HG02840 (cell line): ENCODE measurements at regions not wholly inside any gene's neighbourhood (a gene's known extent, or its start where the extent isn't known, plus 50 kb on each side); places are given as distances from the start of the nearest gene placed in this dataset.

ENCODE experiments used
- ATAC-seq: cut with Tn5 transposase; IDR thresholded peaks from one replicate; pipeline ENCODE4 v1.9.1; 2021; ENCODE audit warnings: mild to moderate bottlenecking, moderate library complexity, moderate number of reproducible peaks; ENCODE audit not compliant: unreplicated experiment, low FRiP score

GRCh38 chr4:23741681-23742191, 148.1 kb downstream of the PPARGC1A start:
- no peak for ATAC-seq

- no peak for ATAC-seq
Observed at GRCh38 chr4:23737571-23737970, 152.3 kb downstream of the PPARGC1A start.

DNA sequence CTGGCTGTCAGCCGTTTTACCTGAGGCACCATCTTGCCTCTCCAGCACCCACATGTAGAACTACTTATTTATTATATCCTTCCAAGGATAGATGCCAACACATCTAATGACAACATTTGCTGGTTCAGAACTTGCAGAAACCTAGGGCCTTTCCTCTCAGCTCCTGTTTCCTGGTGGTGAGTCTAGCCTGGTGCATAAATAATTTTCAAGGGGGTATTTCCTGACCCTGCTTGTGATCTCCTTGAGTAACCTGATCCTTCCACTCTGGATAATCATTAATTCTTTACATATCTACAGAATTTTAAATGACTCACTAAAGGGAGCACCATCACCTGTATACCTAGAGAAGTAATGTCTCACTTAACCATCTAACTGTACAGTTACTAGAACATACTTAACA, 153.4 kb downstream of the PPARGC1A start:
- no peak for ATAC-seq

GRCh38 chr4:23734000-23734399, 155.8 kb downstream of the PPARGC1A start:
- no peak for ATAC-seq

DNA sequence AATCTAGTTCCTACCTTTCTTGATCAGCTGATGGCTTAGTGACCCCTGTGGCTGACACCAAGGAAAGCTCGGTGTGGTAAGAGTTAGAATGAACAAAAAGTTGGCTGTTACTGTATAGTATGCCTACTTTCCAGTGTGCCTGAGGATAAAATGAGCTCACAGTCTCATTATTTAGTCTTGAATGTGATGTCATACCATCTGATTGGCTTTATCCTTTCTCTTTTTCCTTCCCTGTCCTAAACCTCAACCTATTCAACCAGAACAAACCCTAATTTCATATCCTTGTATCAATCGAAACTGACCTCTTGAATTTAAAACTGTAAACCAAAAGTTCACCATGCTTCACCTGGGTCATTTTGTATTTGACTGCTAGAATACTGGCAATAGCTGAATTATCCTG, 156.4 kb downstream of the PPARGC1A start:
- ATAC-seq = no peak

DNA sequence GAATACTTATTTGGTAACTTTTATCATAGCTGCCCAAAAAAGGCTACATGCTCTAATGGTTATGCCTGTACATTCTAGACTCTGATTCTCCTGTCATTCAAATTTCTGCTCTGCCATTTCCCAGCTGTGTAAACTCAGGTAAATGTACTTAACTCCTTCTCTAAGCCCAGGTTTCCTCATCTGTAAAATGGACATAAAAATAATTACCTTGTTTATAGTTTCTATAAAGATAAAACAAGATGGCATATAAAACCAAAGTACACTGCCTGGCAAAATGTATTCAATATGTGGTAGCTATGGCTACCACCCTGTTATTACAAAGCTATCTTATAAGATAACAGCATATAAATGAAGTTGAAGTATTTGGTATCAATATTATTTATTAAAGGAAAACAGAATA, 158.8 kb downstream of the PPARGC1A start:
- ATAC-seq = no peak

GRCh38 chr4:23728971-23729370, 160.9 kb downstream of the PPARGC1A start:
- ATAC-seq = no peak

DNA sequence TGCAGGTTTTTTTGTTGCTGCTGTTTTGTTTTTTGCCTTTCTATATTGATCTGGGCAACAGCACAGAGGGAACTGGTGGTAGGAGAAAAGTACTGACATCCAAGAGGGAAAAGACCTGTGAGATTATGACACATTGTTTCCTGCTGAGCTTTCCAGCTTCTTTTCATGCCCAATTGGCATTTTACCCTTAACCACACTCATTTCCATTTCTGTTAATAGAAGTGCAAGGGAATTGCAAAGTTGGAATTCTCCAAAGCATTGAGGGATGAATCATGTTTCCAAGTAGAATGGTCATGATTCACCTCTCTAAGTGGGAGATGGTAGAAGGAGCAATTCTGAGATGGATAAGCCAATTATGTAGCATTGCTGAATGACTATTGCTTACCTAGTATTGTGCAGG, 161.5 kb downstream of the PPARGC1A start:
- ATAC-seq = no peak

GRCh38 chr4:23720556-23720955, 169.3 kb downstream of the PPARGC1A start:
- ATAC-seq = no peak

GRCh38 chr4:23718435-23718834, 171.4 kb downstream of the PPARGC1A start:
- ATAC-seq = no peak

- no peak for ATAC-seq
Observed at GRCh38 chr4:23717528-23718248, 172.2 kb downstream of the PPARGC1A start.

- ATAC-seq = no peak
Observed at GRCh38 chr4:23710298-23710697, 179.5 kb downstream of the PPARGC1A start.

- ATAC-seq = no peak
Observed at GRCh38 chr4:23707652-23708026, 182.2 kb downstream of the PPARGC1A start.

DNA sequence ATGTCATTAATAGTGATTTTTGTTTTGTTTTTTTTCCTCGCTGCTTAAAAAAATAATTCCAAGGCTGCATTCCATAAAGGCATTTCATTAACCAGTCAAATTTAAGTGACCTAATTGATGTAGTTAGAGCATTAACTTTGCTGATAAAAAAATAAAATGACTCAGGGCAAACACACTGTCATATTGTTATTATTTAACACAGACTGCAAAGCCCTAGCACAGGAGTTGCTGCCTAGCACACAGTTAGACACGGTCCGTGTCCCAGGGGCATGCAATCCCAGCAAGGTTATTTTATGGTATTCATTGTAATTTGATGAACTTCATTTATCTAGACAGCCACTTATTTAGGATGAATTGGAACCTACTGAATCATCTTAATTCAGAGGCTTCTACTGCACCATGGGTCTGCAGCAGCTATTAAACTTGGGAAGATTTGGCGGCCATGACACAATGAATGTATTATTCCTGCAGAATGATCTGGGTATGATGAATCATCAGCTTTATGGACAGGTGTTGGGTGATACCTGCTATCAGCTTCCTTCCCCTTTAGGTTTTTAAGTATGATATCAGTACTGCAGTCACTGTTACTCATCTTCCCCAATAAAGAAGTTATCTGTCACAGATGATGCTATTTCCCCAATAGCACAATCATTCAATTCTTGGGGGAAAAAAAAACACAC, 182.7 kb downstream of the PPARGC1A start:
- ATAC-seq = no peak

DNA sequence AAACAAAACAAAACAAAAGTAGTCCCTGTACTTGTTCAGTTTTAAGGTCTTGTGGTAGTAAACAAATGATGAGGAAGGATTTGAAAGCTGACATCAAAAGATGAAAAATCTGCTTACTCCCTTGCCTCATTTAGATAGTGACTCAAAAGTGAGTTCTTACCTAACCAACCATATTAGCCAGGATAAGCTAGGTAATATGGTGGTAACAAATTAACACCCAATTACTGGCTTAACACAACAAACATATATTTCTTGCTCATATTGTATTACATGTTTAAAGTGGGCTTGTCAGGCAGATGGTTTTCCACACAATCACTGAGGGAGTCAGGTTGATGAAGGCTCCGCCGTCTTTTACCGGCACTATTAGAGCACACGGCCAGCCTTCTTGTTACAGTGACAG, 189.7 kb downstream of the PPARGC1A start:
- ATAC-seq = no peak

DNA sequence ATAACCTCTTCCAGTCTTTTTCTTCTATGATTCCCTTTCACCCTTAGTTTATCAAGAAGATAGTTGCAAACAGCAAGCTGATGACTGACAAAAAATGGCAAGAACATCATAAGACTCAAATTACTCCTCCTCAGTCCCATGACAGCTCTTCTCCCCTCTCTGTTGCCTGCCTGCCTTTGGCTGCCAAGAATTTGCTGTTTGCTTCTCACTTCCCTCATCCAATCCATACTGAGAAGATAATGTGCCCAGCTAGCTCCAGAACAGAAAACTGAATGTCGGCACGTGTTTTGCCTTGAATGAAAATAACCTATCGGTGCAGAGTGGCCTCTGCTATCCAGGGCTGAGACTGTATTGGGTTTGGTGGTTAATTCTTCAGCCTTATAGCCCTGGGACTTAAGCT, 192.1 kb downstream of the PPARGC1A start:
- no peak for ATAC-seq

- no peak for ATAC-seq
Observed at GRCh38 chr4:23697001-23697528, 192.8 kb downstream of the PPARGC1A start.

DNA sequence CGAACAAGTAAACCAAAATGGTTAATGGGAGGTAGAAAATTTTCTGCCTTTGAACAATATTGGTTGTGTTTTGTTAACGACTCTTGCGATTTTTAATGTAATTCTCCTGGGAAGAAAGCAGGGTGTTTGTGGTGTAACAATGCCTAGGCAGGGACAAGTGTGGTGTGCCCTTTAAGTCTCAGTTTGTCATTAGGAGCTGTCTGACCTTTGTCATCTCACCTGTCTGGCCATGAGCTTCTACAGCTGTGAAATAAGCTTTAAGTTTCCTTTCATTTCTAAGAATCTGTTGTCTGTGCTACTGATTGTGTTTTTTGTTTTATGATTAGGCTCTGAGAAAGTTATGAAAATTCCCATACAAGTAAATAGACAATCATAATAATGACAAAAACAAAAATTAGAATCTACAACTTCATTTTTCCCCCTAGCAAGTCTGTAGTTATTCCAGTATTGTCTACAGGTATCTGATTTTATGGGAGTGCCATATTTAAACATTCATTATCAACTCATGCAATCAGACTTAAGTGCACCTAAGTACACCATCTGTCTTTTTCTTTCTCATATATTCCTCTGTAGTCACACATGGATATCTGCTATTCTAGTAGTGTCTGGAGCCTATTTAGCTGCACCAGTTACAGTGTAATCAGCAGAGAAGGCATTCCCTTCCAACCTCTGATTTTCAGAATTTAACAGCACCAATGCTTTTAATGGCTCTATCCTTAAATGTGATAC, 203.5 kb downstream of the PPARGC1A start:
- ATAC-seq = no peak

- no peak for ATAC-seq
Observed at GRCh38 chr4:23685471-23685870, 204.4 kb downstream of the PPARGC1A start.

DNA sequence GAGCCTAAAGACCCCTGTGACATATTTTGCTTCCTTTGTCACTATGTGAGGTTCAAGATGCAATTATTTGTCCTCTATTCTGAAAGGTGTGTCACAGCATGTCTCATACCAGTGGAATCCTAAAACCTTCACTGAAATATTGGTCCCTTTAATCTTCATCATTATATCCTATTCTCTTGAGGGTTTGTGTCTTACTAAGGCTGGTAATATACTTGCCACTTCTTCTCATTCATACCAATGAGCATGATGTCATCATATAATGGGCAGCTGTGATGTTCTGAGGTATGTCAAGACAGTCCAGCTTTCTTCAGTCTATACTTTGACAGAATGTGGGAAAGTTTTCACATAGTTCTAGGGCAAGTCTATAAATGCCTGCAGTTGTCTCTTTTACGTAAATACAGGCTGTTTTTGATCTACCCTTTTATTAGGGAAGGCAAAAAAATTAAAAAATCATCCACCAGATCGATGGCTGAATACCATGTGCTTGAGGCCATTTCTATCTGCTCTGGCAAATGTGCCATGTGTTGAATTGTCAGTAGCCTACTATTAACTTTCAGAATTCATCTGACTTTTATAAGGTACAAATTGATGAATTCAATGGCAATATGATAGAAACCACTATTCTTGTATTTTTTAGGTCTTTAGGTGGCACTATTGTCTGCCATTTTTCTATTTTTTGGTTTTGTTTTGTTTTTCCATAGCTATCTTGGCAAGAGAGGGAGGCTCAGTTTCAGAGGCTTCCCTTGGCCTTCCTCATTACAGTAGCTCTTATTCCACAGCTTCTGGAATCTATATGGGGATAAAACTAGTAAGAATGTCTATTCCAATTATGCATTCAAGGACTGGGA, 209.0 kb downstream of the PPARGC1A start:
- ATAC-seq = no peak
